NOMO-1 treated with DMSO at 0.1 percent for 48 hours (cell line): ENCODE measurements at regions not wholly inside any gene's neighbourhood (a gene's known extent, or its start where the extent isn't known, plus 50 kb on each side); places are given as distances from the start of the nearest gene placed in this dataset.
"Not testable (repeated sequence)": the region's sequence is repeated elsewhere in the genome, so short reads cannot be mapped to it uniquely, and the experiment has no call there.

Experiments
- DNase-seq: peaks from one replicate; lab custom pipeline; 2025; ENCODE audit not compliant: unreplicated experiment; lab: John Stamatoyannopoulos, UW

DNA sequence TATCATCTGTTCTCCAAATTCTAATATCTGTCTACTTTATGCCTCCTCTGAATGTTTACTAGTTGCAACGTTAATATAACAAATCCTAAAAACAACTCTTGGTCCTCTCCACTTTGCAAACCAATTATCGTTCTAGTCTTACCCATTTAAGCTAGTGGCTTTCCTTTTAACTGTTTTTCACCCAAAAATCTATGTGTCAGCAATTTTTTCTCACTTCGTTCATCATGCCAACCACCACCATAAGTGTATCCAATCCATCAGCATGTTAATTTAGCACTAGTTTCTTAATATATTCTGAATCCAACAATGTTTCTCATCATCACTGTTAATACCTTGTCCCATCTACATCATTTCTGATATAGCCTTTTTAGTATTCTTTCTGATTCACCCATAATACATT is 90.0 kb upstream of the RORB start:
- no peak for DNase-seq

DNA sequence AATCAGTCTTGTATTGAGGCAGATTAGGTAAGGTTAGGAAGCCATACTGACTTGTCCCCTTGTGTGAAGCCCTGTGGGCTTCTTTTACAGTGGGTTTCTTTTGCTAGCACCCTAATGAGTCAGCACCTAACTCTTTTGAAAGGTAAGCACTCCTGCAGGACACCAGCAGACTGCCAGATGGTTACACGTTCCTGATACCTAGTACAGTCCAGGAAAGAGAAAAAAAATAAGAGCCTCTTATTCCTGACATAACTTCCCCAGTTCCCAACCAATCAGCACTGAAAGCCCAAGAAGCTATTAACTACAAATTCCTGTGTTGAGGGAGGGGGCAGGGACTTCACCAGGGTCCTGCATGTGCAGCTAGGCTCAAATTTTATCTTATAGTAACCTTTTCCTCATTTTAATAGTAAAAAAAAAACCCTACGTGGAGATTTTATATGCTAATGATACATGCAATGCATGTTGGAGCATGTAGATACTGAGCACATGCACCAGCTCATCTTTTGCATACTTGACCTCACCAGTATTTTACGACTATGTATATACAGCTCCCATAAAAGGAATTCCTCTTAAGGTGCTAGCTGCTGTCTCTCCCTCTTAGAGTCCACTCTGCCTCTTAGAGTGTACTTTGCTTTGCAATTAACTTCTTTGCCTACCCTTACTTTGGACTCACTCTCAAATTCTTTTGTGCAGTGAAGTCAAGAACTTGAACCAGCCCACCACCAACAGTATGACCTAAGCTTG is 84.7 kb upstream of the RORB start:
- no peak for DNase-seq

DNA sequence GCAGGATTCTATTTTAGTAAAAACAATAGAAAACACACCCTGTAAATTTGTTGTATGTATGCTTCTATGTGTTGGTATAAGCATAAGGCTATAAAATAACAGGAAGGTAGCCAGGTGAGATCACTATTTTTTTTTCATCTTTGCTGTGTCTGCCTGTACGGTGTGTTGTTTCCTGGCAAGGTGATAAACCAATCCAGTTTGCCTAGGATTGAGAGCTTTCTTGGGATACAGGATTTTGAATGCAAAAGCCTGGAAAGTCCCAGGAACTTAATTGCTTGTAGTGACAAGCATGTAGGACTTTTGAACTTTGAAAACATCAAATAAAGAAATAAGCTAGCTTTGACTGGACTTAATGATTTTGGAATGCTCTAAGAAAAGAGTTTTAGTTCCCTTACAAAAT is 83.3 kb upstream of the RORB start:
- DNase-seq: no peak

DNA sequence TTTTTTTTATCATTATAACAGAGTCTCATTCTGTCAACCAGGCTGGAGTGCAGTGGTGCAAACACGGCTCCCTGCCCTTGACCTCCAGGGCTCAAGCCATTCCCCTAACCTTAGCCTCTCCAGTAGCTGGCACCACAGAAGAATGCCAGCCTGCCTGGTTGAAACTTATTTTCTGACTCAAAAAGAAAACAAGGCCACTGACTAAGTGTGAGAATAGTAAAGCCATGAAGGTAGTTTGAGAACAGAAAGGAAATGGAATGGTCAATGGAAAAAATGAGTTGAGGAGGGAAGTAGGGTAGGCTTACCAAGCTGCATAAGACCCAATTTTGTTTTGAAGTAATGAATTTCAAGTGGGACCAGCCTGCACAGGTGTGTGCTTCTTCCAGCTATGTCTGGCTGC is 82.8 kb upstream of the RORB start:
- no peak for DNase-seq

DNA sequence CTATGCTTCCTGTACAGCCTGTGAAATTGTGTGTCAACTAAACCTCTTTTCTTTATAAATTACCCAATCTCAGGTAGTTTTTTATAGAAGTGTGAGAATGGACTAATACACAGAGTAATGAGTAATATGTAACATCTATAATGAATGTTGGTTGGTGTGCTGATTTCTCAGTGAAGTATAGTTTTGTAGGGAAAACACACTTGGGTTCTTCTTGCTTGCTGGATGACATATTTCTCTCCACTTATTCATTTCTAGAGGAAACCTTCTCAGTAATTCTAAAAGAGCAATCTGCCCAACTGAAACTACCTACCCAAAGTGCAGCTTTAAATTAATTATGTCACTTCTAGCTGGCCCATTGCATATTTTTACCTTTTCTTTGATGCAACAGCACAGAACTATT is 81.1 kb upstream of the RORB start:
- DNase-seq: no peak

DNA sequence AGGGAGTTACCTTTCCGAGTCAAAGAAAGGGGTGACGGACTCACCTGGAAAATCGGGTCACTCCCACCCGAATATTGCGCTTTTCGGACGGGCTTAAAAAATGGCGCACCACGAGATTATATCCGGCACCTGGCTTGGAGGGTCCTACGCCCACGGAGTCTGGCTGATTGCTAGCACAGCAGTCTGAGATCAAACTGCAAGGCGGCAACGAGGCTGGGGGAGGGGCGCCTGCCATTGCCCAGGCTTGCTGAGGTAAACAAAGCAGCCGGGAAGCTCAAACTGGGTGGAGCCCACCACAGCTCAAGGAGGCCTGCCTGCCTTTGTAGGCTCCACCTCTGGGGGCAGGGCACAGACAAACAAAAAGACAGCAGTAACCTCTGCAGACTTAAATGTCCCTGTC is 72.6 kb upstream of the RORB start:
- DNase-seq: not testable (repeated sequence)

DNA sequence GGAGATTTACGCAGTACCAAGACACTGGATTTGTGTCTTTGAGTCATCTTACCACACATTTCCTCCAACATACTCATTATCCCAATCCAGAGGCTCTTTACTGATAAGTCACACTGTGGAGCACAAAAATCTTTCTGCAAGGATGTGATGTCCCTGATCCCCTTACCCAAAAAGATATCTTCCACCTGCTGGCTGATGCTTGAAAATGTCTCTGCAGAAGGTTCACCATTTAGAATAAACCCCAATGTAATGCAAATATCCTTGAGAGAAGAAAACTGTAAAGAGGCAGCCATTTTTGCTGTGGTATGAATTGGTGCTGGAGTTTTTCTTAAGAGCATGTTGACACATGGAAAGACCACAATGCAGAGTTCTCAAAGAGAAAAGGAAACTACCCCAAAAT is 65.7 kb upstream of the RORB start:
- DNase-seq: no peak

DNA sequence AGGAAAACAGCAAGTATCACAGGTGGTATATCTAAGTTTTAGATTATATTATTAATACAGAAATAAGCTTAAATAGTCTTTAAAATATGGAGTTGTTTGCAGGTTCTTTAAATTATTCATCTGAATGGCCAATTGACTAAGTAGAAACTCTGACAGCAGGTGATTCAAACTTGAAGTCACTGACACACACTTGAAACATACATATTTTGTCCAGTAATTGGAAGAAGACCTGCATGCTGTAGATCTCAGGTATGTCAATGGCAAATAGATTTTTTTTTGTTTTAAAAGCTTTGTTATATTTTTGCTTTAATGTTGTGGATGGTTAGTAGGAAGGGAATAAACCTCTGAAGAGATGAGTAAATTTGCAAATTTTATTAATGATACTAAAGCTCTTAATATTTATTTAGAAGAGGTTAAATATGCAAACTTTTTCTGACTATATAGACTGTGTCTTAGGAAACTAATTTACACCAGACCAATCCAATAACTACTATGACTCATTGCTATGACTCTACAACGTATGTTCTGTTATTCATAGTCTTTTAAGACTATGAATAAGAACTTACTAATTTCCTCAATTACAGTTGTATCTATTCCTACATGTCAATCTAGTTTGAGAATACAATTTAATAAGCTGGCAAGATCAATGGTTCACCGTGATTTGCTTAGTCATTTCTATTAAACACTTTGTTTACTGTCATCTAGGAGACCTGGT is 53.9 kb upstream of the RORB start:
- DNase-seq: no peak

DNA sequence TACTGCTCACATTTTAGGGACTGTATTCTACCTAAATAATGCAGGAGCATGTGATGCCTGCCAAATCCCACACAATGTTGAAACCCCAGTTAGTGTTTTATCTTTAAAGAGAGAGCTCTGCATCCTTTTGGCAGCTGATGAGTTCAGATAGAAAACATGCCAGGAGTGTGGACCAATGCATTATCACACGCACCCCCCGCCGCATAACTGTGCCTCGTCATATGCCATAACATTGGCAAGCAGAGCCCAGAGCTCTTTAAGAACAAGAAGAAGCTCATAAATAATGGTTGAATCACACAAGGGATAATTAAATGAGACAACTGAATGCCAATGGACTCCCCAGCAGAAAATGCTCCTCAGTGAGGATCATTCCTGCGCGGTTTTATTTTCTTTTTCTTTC is 52.8 kb upstream of the RORB start:
- DNase-seq: no peak
